ENCODE measurements at regions not wholly inside any gene's neighbourhood (a gene's known extent, or its start where the extent isn't known, plus 50 kb on each side); places are given as distances from the start of the nearest gene placed in this dataset.

DNA sequence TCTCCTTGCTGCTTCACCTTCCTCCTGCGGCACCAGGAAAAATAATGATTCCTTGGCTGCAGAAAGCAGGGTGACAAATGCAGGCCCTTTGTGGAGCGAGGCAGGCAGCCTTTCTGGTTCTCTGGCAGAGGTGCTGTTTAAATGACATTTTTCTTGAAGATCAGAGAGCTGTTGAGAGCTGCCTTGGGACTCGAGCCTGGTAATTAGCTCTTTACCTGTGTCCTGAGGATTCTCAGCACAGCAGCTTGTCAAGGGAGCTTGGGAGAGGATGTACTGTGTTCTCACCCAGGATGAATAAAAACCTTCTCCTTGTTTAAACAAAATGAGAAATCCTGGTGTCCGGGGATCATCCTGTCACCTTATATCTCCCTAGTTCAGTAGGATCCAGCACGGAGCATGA is 204.0 kb downstream of the AACS start:
- DNase-seq (ENCODE audit: low read depth in 2 of 2), result no peak

- no peak for DNase-seq (ENCODE audit: low read depth in 2 of 2)
These were observed 206.7 kb downstream of the AACS start for GRCh38 chr12:125271892-125272291.

DNA sequence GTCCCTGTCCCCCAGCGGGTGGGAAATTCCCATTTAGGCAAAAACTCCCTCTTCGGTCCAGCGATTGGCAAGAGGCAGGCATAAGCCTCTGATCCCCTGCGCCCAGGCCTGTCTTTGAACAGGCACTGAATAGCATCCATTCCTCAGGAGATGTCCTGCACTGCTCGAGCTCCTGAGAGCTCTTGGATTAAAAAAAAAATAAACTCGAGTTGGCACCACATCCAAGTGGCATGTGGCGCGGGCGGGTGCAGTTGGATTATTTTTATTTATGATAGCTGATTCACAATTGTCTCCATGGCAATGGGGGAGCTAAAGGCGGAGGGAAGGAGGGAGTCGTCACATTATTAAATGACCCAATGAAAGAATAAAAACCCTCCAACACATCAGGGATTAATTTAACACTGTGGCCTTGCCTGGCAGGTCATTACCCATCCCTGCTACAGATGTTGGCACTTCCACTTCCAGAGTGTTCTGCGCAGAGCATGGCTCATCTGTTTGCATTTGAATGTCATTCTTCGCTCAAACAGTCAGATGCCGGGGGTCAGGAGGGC is 207.2 kb downstream of the AACS start:
- no peak for DNase-seq (ENCODE audit: low read depth in 2 of 2)

DNA sequence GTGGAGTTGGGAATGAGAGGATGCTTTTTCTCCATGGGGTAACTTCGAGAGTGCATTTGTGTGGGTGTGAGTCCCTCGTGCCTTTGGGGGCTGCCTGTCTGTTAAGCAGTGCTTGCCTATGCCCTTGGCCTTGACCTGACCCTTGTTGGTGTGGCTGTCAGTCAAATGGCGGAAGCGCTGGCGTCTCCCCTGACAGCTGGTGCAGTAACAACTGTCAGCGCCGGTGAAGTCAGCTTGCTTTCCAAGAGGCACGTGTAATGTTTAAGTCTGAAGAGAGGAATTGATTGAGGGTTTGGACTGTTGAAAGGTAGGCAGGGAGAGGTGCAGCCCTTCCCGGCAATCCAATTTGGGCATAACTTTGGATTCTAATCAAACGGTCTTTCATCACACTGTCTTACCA is 211.3 kb downstream of the AACS start:
- no peak for DNase-seq (ENCODE audit: low read depth in 2 of 2)

DNA sequence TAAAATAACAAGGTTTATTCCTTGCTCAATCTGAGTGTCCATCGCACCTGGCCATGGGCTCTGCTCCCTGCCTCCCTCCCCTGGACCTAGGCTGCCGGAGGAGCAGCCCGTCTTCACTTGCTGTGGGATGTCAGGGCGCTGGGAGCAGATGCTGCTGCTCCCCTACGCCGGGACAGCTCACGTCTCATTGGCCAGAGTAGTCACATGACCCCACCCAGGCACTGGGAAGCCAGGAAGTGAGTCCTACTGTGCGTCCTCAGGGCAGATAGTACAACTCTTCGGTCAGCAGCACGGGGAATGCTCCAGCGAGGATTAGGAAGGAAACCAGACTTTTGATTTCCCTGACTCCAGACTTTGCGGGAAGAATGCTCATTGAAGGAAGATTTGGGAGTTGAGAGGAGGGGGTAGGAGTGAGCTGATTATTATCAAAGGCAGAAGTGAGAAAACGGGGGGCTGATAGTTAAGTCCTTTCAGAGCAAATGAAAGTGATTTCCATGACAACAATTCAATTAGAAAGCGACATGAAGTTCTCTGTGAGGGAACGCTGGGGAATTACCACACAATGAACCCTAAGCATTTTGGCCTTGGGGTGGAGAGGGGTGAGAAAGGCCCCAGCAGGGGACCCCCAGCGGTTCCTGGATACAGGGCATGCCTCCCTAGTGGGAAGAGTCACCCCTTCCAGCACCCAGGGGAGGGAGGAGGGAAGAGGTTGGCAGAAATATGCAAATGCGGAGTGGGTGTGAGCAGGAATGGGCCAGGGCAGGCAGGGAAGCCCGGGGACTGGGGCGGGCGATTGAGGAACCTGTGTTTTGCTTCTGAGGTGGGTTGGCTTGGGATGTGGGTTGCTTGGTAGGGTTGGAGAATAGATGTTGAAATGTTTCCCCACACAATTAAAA is 215.5 kb downstream of the AACS start:
- DNase-seq (ENCODE audit: low read depth in 2 of 2), result no peak

GRCh38 chr12:125282921-125283320 is 217.7 kb downstream of the AACS start:
- DNase-seq (ENCODE audit: low read depth in 2 of 2), result no peak

- no peak for DNase-seq (ENCODE audit: low read depth in 2 of 2)
These were observed 218.3 kb downstream of the AACS start for GRCh38 chr12:125283521-125283920.

- DNase-seq (ENCODE audit: low read depth in 2 of 2), result no peak
These were observed 218.9 kb downstream of the AACS start for GRCh38 chr12:125284087-125284486.

DNA sequence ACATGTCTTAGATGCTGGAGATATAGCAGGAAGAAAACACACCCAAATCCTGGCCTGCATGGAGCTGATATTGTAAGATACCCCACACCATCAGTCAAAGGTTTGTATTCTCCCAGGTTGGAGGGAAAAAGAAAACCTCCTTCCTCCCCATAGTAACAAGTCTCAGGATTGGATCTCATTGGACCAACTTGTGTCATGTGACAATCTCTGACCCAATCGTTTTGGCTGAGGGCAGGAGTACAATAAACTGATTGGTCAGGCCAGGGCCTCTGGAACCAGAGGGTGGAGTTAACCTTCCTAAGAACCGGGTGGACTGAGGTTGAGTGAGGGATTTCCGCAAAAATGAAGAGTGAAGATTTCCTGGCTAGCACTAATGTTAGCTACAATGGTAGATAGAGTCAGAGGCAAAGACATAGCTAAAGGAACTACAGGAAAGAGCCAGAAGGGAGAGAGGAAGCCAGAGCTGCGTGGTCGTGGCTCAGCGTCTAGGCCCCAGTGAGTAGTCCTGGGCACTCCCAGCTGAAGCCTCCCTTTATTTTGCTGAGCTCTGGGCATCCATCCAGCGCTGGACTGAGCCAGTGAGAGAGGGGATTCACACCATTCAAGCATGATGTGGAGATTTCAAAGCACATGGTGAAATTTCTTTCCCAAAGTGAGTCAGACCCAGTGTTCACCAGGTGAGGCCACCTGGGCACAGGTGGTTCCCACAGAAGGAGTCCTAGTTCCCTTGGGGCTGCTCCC is 219.9 kb downstream of the AACS start:
- no peak for DNase-seq (ENCODE audit: low read depth in 2 of 2)

DNA sequence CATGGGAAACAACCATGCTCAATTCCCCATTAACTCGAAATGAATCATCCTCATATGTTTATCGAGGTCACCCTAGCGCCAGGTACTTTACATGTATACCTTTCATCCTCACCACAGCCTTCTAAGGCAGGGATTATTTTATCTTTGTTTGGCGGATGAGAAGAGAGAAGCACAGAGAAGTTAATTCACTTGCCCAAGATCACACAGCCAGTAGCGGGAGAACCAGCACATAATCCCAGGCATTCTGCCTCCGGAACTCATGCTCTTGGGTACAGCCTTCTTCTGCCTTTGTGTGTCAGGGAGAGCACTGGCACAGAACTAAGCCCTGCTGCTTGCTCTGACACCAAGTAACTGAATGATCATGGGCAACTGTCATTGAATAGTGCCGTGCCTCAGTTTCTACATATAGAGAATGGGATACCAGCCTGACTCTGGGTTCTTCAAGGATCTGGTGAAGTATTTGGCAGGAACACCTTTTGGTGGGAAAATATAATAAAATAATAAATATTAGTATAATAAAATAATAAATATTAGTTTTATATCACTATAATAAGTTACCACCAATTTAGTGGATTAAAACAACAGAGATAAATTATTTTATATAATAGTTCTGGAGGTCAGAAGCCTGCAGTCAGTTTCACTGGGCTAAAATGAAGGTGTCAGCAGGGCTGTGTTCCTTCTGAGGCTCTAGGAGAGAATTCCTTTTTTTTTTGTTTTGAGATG is 220.9 kb downstream of the AACS start:
- no peak for DNase-seq (ENCODE audit: low read depth in 2 of 2)

- DNase-seq (ENCODE audit: low read depth in 2 of 2), result no peak
These were observed 222.1 kb downstream of the AACS start for GRCh38 chr12:125287155-125287847.

- no peak for DNase-seq (ENCODE audit: low read depth in 2 of 2)
These were observed 224.0 kb downstream of the AACS start for GRCh38 chr12:125288931-125289928.

DNA sequence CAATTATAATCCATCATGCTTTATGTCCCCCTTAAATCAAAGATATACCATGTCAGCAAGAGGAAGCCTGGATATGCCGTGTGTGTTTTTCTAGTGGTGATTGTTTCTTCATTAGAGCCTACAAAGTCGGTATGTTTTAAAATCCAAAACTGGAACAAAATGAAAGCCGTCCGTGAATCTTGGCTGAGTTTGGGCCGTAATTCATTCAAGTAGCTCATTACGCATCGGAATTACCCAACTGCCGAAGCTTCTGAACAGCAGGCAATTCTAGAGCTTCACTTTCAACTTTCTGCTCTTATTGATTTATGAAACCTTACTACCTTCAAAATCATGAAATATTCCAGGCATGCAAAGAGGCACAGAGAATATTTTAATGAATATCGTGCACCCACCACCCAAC is 224.7 kb downstream of the AACS start:
- DNase-seq (ENCODE audit: low read depth in 2 of 2), result no peak

GRCh38 chr12:125292700-125293099 is 227.5 kb downstream of the AACS start:
- DNase-seq (ENCODE audit: low read depth in 2 of 2), result no peak

GRCh38 chr12:125295550-125295949 is 230.3 kb downstream of the AACS start:
- no peak for DNase-seq (ENCODE audit: low read depth in 2 of 2)

DNA sequence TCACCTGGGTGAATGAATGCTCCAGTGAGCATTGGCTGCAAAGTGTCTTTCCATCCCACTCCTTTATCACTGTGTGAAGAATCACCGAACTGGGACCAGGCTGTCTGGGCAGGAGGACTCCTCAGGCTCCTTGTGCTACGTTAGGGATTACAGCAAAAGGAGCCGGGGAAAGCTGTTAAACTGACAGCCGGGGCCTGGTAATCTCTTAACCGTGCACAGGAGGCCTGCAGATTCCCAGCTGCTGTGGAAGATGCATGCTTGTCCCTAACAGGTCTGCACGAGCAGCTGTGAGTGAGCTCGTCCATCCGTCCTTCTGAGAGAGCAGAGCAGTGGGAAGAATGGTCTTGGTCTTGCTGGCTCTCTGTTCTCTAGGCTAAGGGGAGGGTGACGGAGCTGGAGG is 231.5 kb downstream of the AACS start:
- DNase-seq (ENCODE audit: low read depth in 2 of 2), result no peak

GRCh38 chr12:125299840-125300239 is 234.6 kb downstream of the AACS start:
- DNase-seq (ENCODE audit: low read depth in 2 of 2), result no peak

- DNase-seq (ENCODE audit: low read depth in 2 of 2), result no peak
These were observed 235.0 kb downstream of the AACS start for GRCh38 chr12:125300249-125300648.

GRCh38 chr12:125303337-125303736 is 238.1 kb downstream of the AACS start:
- no peak for DNase-seq (ENCODE audit: low read depth in 2 of 2)

DNA sequence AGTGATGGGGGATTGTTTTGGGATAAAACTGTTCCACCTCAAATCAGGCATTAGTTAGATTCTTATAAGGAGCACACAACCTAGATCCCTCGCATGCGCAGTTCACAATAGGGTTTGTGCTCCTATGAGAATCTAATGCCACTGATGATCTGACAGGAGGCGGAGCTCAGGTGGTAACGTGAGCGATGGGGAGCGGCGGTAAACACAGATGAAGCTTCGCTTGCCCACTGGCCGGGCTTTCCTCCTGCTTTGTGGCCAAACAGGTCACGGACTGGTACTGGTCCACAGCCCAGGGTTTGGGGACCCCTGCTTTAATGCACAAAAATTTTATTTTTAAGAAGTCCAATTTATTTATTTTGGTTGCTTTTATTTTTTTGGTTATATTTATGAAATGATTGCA is 238.8 kb downstream of the AACS start:
- no peak for DNase-seq (ENCODE audit: low read depth in 2 of 2)
